GM19328 (cell line): ENCODE measurements at regions not wholly inside any gene's neighbourhood (a gene's known extent, or its start where the extent isn't known, plus 50 kb on each side); places are given as distances from the start of the nearest gene placed in this dataset.

Experiments
- ATAC-seq: cut with Tn5 transposase; IDR thresholded peaks from one replicate; pipeline ENCODE4 v1.9.1; 2021; ENCODE audit warnings: mild to moderate bottlenecking, moderate library complexity; ENCODE audit not compliant: unreplicated experiment

GRCh38 chrX:122501652-122502051, 682.4 kb upstream of the GRIA3 start:
- no peak for ATAC-seq

- no peak for ATAC-seq
Measured at GRCh38 chrX:122504026-122504425, 680.1 kb upstream of the GRIA3 start.

GRCh38 chrX:122512561-122513072, 671.5 kb upstream of the GRIA3 start:
- ATAC-seq, result no peak

DNA sequence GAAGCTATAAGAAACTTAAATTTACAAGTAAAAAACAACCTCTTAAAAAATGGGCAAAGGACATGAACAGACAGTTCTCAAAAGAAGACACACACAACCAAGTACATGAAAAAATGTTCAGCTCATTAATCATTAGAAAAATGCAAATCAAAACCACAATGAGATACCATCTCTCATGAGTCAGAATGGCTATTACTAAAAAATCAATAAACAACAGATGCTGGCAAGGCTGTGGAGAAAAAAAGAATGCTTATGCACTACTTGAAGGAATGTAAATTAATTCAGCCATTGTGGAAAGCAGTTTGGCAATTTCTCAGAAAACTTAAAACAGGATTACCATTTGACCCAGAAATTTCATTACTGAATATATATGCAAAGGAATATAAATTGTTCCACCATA, 666.3 kb upstream of the GRIA3 start:
- ATAC-seq, result no peak

DNA sequence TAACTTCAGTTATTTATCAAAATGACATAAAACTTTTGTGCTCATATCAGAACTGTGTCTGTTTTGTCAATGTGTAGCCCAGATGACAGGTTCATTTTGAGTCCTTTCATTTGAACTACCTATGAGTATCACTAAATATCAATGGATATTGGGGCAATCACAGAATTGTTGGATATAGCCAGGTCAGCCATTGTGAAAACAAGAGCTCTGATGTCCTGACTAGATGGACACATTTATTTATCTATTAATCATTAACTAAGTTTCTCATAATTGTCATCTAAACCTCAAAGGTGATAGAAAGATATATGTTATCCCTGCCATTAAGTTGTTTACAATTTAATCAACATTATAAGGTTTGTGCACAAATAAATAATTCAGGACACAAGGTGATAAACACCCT, 638.3 kb upstream of the GRIA3 start:
- ATAC-seq, result no peak

DNA sequence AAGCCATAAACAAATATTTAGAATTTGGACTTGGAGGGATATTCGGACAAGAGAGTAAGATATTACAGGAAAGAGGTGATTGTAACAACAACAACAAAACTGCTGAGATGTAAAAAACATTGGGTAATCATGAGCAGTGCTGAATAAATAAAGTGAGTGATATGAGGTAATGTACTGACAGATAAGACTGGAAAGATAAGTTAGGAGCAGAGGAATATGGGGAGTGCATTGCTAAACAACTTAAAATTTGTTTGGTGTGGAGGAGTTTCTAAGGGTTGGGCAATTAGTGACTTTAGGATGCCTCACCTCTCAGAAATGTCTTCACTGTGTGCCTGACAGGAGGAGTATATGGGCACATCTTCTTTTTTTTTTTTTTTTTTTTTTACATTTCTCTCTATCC, 637.8 kb upstream of the GRIA3 start:
- no peak for ATAC-seq

DNA sequence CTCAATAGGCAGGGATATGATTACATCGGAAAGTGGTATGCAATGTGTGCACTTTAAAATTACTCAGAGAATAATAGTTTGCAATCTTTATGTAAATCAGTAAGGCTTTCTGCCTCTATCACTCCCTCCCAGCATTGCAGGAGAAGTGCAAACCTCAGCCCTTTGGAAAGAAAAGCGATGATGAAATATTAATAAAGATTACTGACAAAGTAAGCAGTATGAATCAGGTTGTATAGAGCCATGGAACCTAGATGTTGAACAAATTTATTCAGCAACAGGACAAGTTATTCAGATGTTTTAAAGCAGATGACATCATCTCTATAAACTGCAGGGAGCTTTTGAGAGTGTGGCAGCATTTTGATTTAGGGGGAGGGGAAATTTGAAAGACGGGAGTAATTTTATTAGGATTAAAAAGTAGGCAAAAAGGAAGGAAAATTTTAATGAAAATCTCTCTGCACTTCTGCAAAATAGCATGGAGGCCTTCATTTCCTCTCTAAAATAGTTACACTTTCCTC, 631.7 kb upstream of the GRIA3 start:
- ATAC-seq, result no peak

DNA sequence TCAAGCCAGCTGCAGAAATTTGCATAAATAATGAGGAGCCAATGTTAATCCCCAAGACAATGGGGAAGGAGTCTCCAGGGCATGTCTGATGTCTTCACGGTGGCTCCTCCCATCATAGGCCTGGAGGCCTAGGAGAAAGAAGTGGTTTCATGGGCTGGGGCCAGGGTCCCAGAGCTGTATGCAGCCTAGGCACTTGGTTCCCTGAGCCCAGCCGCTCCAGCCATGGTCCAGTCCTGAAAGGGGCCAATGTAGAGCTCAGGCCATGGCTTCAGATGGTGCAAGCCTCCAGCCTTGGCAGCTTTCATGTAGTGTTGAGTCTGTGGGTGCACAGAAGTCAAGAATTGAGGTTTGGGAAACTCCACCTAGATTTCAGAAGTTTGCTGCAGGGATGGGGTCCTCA, 628.2 kb upstream of the GRIA3 start:
- no peak for ATAC-seq

- no peak for ATAC-seq
Measured at GRCh38 chrX:122565952-122566351, 618.1 kb upstream of the GRIA3 start.

DNA sequence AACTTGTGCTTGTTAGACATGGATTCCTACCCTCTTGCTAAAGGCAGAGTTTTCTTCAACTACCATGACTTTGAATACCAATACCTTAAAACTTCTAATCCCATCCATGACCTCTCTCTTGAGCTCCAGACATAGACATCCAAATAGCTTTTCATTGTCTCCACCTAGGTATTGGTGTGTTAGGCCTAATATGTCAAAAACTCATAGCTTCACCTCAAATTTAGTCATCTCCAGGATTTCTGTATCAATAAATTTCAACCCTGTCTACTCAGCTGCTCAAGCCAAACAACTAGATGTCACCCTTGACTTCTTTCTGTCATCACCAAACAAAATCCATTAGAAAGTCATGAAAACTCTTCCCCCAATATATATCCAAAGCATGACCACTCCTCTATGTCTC, 617.7 kb upstream of the GRIA3 start:
- ATAC-seq, result no peak

DNA sequence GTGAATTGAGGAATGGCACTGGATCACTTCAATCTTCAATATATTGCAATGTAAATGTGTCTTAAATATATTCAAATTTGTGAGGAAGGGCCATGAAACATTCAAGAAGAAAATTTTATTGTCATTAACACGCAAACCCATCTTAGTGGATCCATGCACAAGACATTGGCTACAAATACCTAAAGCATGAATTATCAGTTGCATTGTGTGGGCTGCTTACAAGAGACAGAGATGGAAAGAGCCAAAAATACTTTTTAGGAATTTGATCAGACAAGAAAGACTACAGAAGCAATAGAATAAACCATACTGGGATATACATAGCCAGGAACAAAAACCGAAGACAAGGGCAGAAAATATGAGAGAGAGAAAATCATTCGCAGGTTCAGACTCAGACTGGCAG, 616.2 kb upstream of the GRIA3 start:
- ATAC-seq, result no peak

DNA sequence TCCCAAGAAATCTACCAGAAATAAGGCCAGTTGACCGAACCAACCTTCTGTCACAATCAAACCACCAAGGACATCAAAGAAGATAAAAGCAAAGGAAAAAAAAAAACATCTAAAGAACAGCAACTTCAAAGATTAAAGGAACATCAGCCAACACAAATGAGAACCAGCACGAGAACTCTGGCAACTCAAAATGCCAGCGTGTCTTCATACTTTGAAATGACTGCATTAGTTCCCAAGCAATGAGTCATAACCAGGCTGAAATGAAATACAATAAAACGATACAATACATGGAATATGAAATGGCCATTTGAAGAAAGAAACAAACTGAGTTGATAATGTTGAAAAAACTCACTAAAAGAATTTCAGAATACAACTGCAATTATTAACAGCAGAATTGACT, 611.6 kb upstream of the GRIA3 start:
- no peak for ATAC-seq

- ATAC-seq, result no peak
Measured at GRCh38 chrX:122579036-122579435, 605.0 kb upstream of the GRIA3 start.

DNA sequence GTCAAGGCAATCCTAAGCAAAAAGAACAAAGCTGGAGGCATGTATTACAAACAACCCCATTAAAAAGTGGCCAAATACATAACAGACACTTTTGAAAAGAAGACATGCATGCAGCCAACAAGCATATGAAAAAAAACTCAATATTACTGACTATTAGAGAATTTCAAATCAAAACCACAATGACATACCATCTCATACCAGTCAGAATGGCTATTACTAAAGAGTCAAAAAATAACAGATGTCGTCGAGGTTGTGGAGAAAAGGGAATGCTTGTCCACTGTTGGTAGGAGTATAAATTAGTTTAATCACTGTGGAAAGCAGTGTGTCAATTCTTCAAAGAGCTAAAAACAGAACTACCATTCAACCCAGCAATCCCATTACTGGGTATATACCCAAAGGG, 604.6 kb upstream of the GRIA3 start:
- ATAC-seq, result no peak

DNA sequence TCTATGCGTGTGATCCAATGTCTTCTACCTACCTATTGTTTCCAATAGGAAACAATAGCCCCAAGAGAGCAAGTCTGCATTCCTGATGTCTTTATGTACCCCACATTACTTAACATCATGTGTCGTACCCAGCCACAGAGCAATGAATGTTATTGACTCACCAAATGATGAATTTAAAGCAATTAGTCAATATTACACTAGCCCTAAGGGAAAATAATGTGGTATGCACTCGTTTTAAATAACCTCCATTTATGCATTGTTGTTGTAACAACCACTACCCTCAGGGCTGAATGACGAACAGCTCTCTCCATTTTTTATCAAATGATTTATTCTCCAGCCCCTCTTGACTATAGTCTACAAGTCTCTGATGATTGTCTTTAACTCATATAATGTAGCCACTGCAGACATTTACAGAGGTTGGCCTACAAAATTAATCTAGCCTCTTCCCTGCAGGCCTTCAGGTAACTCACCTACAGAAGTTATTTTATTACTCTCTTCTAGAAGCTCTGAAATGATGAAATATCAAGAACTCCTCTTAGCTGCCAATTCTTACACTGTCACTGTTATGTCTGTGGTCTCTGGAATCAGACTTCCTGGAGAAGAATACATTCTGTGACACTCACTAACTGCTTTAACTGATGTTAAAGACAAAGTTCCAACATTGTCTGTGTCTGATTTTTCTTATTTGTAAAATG, 601.7 kb upstream of the GRIA3 start:
- no peak for ATAC-seq

DNA sequence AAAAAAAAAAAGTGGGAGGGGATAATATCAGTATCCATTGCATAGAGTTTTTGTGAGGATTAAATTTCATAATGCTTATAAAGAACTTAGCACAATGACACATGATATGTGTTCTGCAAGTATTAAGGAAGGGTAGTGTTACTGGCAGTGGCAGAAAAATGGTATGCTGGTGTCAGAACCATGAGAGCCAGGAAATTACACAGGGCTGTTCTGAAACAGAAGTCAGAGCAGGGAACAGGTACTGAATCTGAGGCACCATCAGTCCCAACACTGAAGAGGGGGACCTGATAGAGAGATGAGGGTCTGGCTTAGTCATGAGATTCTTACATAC, 601.1 kb upstream of the GRIA3 start:
- no peak for ATAC-seq

DNA sequence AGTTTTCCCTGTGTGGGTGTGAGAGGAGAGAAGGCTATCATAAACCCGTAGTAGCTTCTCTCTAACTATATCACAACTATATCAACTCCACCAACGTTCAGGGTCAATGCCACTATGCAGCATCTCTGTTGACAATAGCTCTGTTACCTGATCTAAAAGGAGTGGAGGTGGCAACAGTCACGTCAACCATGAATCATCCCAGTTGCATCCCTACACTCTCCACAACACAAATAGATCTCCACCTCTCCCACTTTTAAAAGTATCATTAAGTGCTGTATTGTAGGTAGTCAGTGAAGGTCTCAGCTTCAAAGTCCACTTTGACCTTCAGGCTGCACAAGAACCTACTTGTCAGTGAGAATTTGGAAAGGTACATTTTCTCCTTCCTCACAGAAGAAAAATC, 600.5 kb upstream of the GRIA3 start:
- no peak for ATAC-seq

DNA sequence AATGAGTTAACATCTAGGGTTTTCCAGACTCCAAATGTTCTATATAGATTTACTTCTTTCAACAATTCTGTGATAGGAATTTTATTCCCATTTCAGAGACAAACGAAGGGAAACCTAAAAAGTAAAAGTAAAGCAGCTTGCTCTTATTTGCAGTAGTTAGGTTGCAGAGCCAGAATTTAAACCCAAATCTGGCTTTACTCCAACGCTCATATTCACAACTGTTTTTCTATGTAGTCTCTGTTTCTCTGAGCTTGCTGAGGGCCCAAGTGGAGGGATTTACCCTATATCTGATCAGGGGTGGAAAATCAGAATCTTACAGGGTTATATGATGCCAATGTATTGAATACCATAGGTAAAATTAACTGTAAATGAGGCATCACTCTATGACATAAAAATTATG, 599.1 kb upstream of the GRIA3 start:
- no peak for ATAC-seq

- ATAC-seq, result no peak
Measured at GRCh38 chrX:122586831-122587230, 597.2 kb upstream of the GRIA3 start.

GRCh38 chrX:122591546-122591945, 592.5 kb upstream of the GRIA3 start:
- ATAC-seq, result no peak

GRCh38 chrX:122596998-122597397, 587.1 kb upstream of the GRIA3 start:
- no peak for ATAC-seq

DNA sequence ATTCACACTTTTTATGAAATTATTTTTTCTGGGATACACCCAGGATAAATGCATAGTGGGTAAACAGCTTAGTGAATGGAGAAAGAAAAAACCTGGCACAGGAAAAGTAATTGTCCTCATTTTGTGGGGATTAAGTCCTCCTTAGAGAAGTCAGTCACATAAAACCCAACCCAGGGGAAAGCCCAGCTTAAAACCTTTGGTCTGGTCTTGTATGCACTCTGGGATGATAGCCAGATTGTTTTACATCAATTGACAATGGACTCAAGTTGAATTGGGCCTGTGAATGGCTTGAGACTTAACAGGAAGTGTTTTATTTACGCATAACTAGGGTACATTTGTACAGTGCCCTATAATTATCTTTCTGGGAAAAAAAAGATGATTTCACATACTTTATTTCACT, 561.3 kb upstream of the GRIA3 start:
- ATAC-seq, result no peak

GRCh38 chrX:122625239-122625638, 558.8 kb upstream of the GRIA3 start:
- no peak for ATAC-seq
